ENCODE measurements at regions not wholly inside any gene's neighbourhood (a gene's known extent, or its start where the extent isn't known, plus 50 kb on each side); places are given as distances from the start of the nearest gene placed in this dataset.
A peak's percentile ranks its signal among the peaks of the same experiment; 100 is the strongest.

- DNase-seq (ENCODE audit: low read depth, low spot score) (no peak), ATAC-seq (peak; percentile 30), FAIRE-seq (no peak)
- H3K4me3 ChIP-seq: no peak overlapping the region
- H4K20me1 ChIP-seq (ENCODE audit: control insufficient read depth, insufficient read depth): no peaks in the 10 kb centered on the region
- no peaks in the 10 kb centered on the region for H3K4me1 ChIP-seq (ENCODE audit: control insufficient read depth, insufficient read depth, low read length)
- no TSS peak for BruUV-seq (replicated peaks)
- SMC1A ChIA-PET (ENCODE audit: uncharacterized antibody, unreplicated experiment): no interaction called here
- H3K27ac ChIP-seq (ENCODE audit: control insufficient read depth, insufficient read depth): no peak overlapping the region
- TF ChIP-seq POLR2AphosphoS5 (IDR thresholded peaks at IDR 0.05; ENCODE audit: low read length) (no peak), MAX (IDR thresholded peaks at IDR 0.05; ENCODE audit: low read depth, low read length) (no peak), KAT2A (conservative IDR thresholded peaks at IDR 0.05; ENCODE audit: control insufficient read depth, low read depth, low read length) (no peak), EP300 (IDR thresholded peaks at IDR 0.05; ENCODE audit: borderline replicate concordance in 1 of 2, control insufficient read depth in 1 of 2, low read depth in 2 of 2, low read length in 2 of 2) (no peak), FOS (IDR thresholded peaks at IDR 0.05; ENCODE audit: borderline replicate concordance, extremely low read depth, insufficient read length) (no peak), CHD4 (IDR thresholded peaks at IDR 0.05) (no peak), NR2F1 (conservative IDR thresholded peaks at IDR 0.05) (no peak), MTA2 (IDR thresholded peaks at IDR 0.05; ENCODE audit: low read depth) (no peak), RBBP5 (conservative IDR thresholded peaks at IDR 0.05) (no peak)
- no peaks in the 10 kb centered on the region for H3K79me2 ChIP-seq (ENCODE audit: control insufficient read depth, insufficient read depth, low read length)
- CTCF ChIA-PET: no interaction called here
- RAD21 ChIA-PET (ENCODE audit: unreplicated experiment): interaction anchor here (0.9 kb wide), 1 partner anchor 105 kb away, joined by 3 read pairs; no protein-coding TSS in a partner anchor
- intact Hi-C loops (cut with micrococcal nuclease; ENCODE audit: unreplicated experiment) (no loop called here), in situ Hi-C loops (cut with MboI) (no loop called here)
- H2AFZ ChIP-seq (ENCODE audit: control insufficient read depth, low read depth, low read length): no peak overlapping the region
- H3K36me3 ChIP-seq (ENCODE audit: control insufficient read depth in 2 of 2, insufficient read depth in 2 of 2, low read length in 1 of 2): no peaks in the 10 kb centered on the region
- no peaks in the 10 kb centered on the region for H3K9me3 ChIP-seq (replicated peaks; ENCODE audit: control insufficient read depth, insufficient read depth, low read length)
- no peak overlapping the region for H3K9ac ChIP-seq (ENCODE audit: control insufficient read depth, insufficient read depth, low read length)
- 57% methylated on average over 3 of the region's 3 CpGs for WGBS (ENCODE audit: insufficient coverage, insufficient replicate concordance, low lambda C conversion rate, missing lambda C conversion rate)
- H3K4me2 ChIP-seq (ENCODE audit: control insufficient read depth, insufficient read depth): no peak overlapping the region
- POLR2A ChIA-PET: no interaction called here
- no peaks in the 10 kb centered on the region for H3K27me3 ChIP-seq (replicated peaks in 1 of 2; ENCODE audit: control insufficient read depth in 2 of 2, insufficient read depth in 2 of 2, low read length in 1 of 2)
Measured at GRCh38 chr1:220380885-220381284, 108.6 kb upstream of the RAB3GAP2 start.
